Effector CD4-positive, alpha-beta T cell (primary cell): ENCODE measurements at regions not wholly inside any gene's neighbourhood (a gene's known extent, or its start where the extent isn't known, plus 50 kb on each side); places are given as distances from the start of the nearest gene placed in this dataset.
"Not testable (repeated sequence)": the region's sequence is repeated elsewhere in the genome, so short reads cannot be mapped to it uniquely, and the experiment has no call there.

Experiments
- DNase-seq: peaks from one replicate; pipeline ENCODE4 v3.0.0-alpha.2; 2020

GRCh38 chr14:30162066-30162465, 234.4 kb upstream of the PRKD1 start:
- no peak for DNase-seq

- no peak for DNase-seq
Measured at GRCh38 chr14:30165255-30165654, 237.6 kb upstream of the PRKD1 start.

- DNase-seq = no peak
Measured at GRCh38 chr14:30177781-30178180, 250.1 kb upstream of the PRKD1 start.

DNA sequence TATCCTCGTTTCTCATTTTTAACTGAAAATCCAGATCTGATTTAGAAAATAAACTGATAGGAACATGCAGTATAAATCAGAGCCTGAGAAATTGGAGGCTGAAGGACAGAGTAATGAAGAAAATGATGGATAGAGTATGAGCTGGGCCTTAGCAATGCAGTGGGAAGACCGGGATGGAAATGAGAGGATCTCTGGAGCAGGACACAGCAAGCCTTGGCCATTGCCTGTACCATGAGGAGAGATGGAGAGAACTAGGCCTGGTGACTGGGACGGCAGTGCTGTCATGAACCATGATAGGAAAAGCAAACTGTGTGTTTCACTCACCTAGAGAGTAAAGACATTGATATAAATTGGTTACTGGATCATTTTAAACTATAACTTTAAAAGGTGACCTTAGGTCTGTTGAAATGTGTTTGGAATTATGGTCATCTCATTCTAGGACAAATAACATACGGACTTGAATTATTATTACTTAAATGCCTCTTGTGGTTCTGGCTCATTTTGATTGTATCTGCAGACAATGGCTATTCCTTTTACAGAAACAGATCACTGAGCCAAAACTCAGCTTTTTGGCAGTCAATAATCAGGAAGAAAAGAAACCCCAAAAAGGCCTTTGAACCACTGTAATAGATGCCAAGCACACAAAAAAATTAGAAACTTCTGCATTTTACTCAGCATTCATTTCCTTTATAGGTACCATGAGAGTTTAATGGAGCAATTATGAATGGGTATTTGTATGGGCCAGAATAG, 251.9 kb upstream of the PRKD1 start:
- no peak for DNase-seq

- DNase-seq = no peak
Measured at GRCh38 chr14:30180219-30180618, 252.6 kb upstream of the PRKD1 start.

GRCh38 chr14:30185832-30186231, 258.2 kb upstream of the PRKD1 start:
- DNase-seq = no peak

- DNase-seq = no peak
Measured at GRCh38 chr14:30191639-30192279, 264.1 kb upstream of the PRKD1 start.

GRCh38 chr14:30193101-30193500, 265.5 kb upstream of the PRKD1 start:
- no peak for DNase-seq

DNA sequence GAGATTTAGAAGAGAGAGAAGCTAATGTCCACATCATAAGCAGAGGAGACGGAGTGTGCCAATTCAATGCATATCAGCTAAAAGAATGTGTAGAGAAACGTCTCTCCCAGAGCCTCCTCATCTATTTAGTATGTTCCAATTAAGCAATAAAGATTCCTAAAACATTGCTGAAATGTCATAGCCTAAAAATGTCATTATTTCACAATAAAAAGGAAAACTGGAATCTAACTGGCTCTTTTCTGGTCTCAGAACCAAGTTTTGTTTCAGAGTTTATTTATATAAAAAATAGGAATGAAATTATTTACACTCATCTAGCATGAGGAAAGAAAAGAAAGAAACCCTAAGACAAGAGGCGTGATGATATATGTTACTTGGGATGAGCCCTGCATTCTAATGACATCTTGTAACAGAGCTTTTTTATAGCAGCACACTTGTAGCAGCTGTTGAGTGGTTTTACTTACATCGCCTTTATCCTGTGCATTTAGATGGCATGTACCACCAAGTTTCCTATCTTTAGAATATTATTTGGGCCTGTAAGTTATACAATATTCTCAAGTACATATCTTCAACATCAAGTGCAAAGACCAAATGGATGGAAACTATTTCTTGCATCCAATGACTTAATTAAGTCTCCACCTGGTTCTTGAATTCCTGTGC, 266.3 kb upstream of the PRKD1 start:
- DNase-seq = no peak

- DNase-seq = no peak
Measured at GRCh38 chr14:30194741-30195148, 267.1 kb upstream of the PRKD1 start.

GRCh38 chr14:30195941-30196340, 268.3 kb upstream of the PRKD1 start:
- DNase-seq = no peak

DNA sequence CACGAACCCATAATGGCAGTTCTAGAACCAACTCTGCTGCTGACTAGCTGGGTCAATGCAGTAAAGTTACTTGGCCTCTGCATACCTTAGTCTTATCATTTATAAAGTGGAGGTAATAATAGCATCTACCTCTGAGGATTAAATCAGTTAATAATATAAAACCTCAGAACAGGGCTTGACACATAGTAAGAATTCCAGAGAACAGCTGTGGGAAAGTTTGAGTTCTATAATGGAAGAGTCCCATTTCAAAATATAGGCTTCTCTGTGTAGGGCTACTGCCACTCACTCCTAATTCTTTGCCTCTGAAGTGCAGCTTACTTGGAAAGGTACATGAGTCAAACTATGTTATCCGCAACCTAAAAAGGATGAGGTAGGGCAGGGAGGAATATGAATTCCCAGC, 269.2 kb upstream of the PRKD1 start:
- no peak for DNase-seq

GRCh38 chr14:30198720-30199119, 271.1 kb upstream of the PRKD1 start:
- not testable (repeated sequence) for DNase-seq

DNA sequence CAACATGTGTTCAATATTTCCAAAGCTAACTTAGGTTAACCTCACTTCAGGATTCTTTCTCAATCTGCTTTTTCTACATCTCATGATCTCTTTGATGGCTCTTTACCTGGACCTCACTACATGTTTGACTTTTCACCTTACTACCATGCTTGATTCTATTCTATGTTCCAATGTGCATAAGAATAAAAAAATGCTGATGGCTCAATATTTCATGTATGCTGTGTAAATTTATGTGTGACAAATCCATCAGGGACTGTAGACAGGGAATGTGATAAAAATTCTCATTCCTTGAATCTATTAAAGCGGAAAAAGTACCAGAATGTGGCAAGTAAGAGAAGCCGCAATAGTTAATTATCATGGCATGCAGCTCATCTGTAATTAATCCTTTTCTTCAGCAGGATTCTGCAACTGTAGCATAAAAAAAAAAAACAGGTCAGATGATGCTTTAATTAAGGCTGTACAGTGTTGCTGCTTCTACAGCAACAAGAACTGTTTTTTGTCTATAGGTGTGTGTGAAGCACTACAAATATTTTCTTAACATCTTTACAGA, 276.9 kb upstream of the PRKD1 start:
- DNase-seq = no peak

- no peak for DNase-seq
Measured at GRCh38 chr14:30209136-30209535, 281.5 kb upstream of the PRKD1 start.

DNA sequence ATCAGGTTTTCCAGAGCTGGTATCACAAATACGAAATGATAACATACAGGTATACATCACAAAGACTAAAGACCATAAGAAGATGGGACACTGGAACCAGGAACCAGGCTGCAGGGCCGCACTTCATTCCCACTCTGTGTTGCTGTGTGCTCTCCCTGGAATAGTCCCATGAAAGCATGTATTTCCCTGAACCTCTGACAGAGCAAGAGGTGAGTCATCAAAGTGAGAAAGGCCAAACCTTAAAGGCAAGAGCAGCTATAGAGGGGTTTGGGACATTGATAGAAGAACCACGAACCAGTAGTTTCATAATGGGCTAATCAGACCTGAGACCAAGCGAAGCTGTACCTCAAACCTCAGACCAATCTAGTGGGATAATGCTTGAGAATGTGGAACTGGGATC, 283.0 kb upstream of the PRKD1 start:
- no peak for DNase-seq

DNA sequence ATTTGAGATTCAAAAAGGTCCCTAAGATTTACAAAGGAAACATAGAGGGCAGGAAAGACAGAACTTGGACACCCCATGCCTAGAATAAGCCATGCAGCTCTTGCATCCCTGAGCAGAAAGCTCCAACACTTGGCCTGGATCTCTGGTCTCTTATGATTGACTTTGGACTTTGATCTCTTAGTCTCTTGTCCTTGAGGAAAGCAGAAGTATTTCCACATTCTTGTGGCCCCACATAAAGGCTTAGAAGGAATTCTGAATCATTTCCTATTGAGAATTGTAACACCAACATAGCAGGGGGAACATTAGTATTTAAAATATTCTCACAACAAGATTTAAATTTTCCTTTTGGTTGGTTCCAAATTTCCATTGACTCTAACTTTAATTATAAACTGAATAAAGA, 283.7 kb upstream of the PRKD1 start:
- no peak for DNase-seq

DNA sequence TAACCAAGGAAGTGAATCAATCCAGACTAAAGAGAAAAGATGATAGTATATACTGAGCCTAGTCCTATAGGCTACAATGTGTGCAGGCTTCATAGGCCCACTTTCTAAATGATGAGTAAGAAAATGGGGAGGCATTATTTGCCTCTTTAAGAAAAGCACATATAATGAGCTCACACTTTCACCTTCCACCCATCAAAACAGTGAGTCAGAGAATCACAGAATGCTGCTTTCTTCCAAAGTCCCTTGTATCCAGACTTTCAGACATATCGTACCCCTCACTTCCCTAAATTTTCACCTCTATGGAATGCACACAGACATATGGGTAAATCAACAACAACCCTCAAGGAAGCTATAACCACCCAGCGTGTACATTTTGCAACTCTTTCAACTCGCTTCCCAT, 286.4 kb upstream of the PRKD1 start:
- DNase-seq = no peak

- DNase-seq = no peak
Measured at GRCh38 chr14:30214461-30215090, 286.9 kb upstream of the PRKD1 start.

GRCh38 chr14:30218907-30219306, 291.3 kb upstream of the PRKD1 start:
- no peak for DNase-seq

- DNase-seq = no peak
Measured at GRCh38 chr14:30221546-30221945, 293.9 kb upstream of the PRKD1 start.

DNA sequence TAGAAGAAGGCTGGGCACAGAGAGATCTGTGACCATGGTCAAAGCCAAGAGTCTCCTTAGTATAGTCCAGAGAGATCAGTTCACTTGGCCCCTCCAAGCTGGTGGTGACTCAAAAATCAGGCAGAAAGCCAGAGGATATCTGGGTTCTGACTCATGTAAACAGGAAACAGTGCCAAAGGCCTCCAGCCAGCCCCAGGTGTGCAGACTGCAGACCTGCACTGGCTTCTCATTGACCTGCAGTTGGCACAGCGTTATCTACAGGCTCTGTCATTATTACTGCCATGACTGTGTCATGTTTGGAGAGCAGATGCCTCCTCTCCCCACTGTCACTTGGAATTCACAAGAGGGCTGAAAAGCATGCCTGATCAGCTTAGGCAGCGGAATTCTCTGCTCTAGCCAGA, 295.7 kb upstream of the PRKD1 start:
- no peak for DNase-seq

DNA sequence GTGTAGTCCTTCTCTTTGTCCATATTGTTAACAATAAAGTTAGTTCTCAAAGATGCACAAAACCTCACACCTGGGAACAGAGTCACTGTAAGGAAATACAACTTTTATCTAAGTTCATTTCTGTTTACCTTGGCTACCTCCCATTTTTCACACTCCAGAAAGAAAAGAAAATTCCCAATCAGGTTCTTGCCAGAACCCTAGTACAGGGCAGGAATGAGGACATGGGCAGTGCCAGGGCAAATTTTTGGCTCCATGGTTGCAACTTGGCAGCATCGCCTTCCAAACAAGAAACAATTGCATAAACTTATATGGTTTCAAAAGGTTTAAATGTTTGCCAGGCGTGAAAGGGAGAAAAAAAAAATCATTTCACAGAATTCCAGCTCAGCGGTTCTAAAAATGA, 296.3 kb upstream of the PRKD1 start:
- DNase-seq = no peak
